ENCODE measurements at regions not wholly inside any gene's neighbourhood (a gene's known extent, or its start where the extent isn't known, plus 50 kb on each side); places are given as distances from the start of the nearest gene placed in this dataset.

GRCh38 chr1:178579095-178579494 is 66.2 kb downstream of the TEX35 start:
- peaks cover 34% of the 10 kb centered on the region for H3K79me2 ChIP-seq (ENCODE audit: control insufficient read depth, insufficient read depth, low read length)
- Mint-ChIP-seq H3K27ac (peak overlapping the region; percentile 95), H3K4me1 (peaks cover 94% of the 10 kb centered on the region), H3K4me3 (peak overlapping the region; percentile 83), H3K27me3 (no peaks in the 10 kb centered on the region), H3K9me3 (ENCODE audit: insufficient read depth) (no peaks in the 10 kb centered on the region)
- peak; percentile 63 for DNase-seq
- peaks cover 95 to 100% of the 10 kb centered on the region in 2 donors for H3K4me1 ChIP-seq (ENCODE audit: control insufficient read depth in 2 of 2, insufficient read depth in 2 of 2, low read length in 2 of 2)
- CTCF ChIA-PET, result interaction anchor here (1.1 to 7.4 kb wide), 13 partner anchors 11 to 424 kb away, joined by 3 to 64 read pairs (median 6); partner anchors contain the start of gene RALGPS2
- peak overlapping the region; percentile 79 for H3K4me2 ChIP-seq (replicated peaks; ENCODE audit: low read depth, low read length, poor library complexity, severe bottlenecking)
- H3K27ac ChIP-seq (ENCODE audit: low read length in 2 of 2), result peak overlapping the region; percentile 95 to 97
- no peaks in the 10 kb centered on the region for H3K27me3 ChIP-seq (replicated peaks in 1 of 4; ENCODE audit: control extremely low read depth in 1 of 4, control insufficient read depth in 3 of 4, insufficient read depth in 4 of 4, low read length in 3 of 4)
- no peaks in the 10 kb centered on the region for H3K36me3 ChIP-seq (replicated peaks in 1 of 2; ENCODE audit: control extremely low read depth in 1 of 2, control insufficient read depth in 1 of 2, extremely low read depth in 1 of 2, insufficient read depth in 2 of 2, low read length in 1 of 2)
- no peaks in the 10 kb centered on the region for H4K20me1 ChIP-seq (ENCODE audit: control insufficient read depth, insufficient read depth, low read length, poor library complexity, severe bottlenecking)
- peak overlapping the region in 4 of 5 experiments; percentile 16 to 44 (median 36) for H3K4me3 ChIP-seq (ENCODE audit: control extremely low read depth in 1 of 5, extremely low read depth in 1 of 5, insufficient read depth in 1 of 5, low read depth in 2 of 5, low read length in 4 of 5)
- no peak for TF ChIP-seq EZH2 (IDR thresholded peaks at IDR 0.05; ENCODE audit: borderline replicate concordance, insufficient read depth, low read depth, low read length, poor library complexity, severe bottlenecking)
- no peak for TF ChIP-seq CTCF (IDR thresholded peaks at IDR 0.05)
- POLR2A ChIA-PET, result interaction anchor here (0.6 to 4.6 kb wide), 12 partner anchors 8 to 151 kb away, joined by 3 to 62 read pairs (median 4); partner anchors contain the start of gene RALGPS2
- peak overlapping the region; percentile 44 for H3K9ac ChIP-seq (ENCODE audit: low read length)
- 34% methylated on average over 4 of the region's 4 CpGs for WGBS (ENCODE audit: insufficient coverage)
- peaks cover 0 to 4% (median 0%) of the 10 kb centered on the region in 3 donors for H3K9me3 ChIP-seq (ENCODE audit: control extremely low read depth in 1 of 3, control insufficient read depth in 2 of 3, insufficient read depth in 1 of 3, low read length in 2 of 3)
- no peak overlapping the region for H2AFZ ChIP-seq (ENCODE audit: insufficient read depth, low read depth, low read length, poor library complexity, severe bottlenecking)
- intact Hi-C loops (cut with micrococcal nuclease), result no loop called here
- ATAC-seq (ENCODE audit: low read depth), result peak; percentile 13

GRCh38 chr1:178579562-178579961 is 66.7 kb downstream of the TEX35 start:
- H3K27me3 Mint-ChIP-seq, result no peaks in the 10 kb centered on the region
- intact Hi-C loops (cut with micrococcal nuclease), result no loop called here
- H3K4me1 ChIP-seq (ENCODE audit: control insufficient read depth in 2 of 2, insufficient read depth in 2 of 2, low read length in 2 of 2), result peaks cover 95 to 100% of the 10 kb centered on the region in 2 donors
- peak overlapping the region; percentile 95 for H3K27ac Mint-ChIP-seq
- H3K4me1 Mint-ChIP-seq, result peaks cover 95% of the 10 kb centered on the region
- peaks cover 34% of the 10 kb centered on the region for H3K79me2 ChIP-seq (ENCODE audit: control insufficient read depth, insufficient read depth, low read length)
- H3K9ac ChIP-seq (ENCODE audit: low read length), result peak overlapping the region; percentile 44
- peak overlapping the region; percentile 83 for H3K4me3 Mint-ChIP-seq
- no peaks in the 10 kb centered on the region for H3K36me3 ChIP-seq (replicated peaks in 1 of 2; ENCODE audit: control extremely low read depth in 1 of 2, control insufficient read depth in 1 of 2, extremely low read depth in 1 of 2, insufficient read depth in 2 of 2, low read length in 1 of 2)
- H3K9me3 Mint-ChIP-seq (ENCODE audit: insufficient read depth), result no peaks in the 10 kb centered on the region
- H2AFZ ChIP-seq (ENCODE audit: insufficient read depth, low read depth, low read length, poor library complexity, severe bottlenecking), result no peak overlapping the region
- TF ChIP-seq CTCF (IDR thresholded peaks at IDR 0.05), result no peak
- TF ChIP-seq EZH2 (IDR thresholded peaks at IDR 0.05; ENCODE audit: borderline replicate concordance, insufficient read depth, low read depth, low read length, poor library complexity, severe bottlenecking), result no peak
- DNase-seq, result peak; percentile 78
- ChIA-PET CTCF (interaction anchor here (0.6 to 7.4 kb wide), 13 partner anchors 11 to 424 kb away, joined by 3 to 64 read pairs (median 6); partner anchors contain the start of gene RALGPS2), POLR2A (interaction anchor here (0.6 to 4.6 kb wide), 11 partner anchors 8 to 151 kb away, joined by 3 to 62 read pairs (median 4); partner anchors contain the start of gene RALGPS2)
- H3K4me2 ChIP-seq (replicated peaks; ENCODE audit: low read depth, low read length, poor library complexity, severe bottlenecking), result peak overlapping the region; percentile 79
- peak overlapping the region in 3 of 5 experiments; percentile 35 to 44 (median 36) for H3K4me3 ChIP-seq (ENCODE audit: control extremely low read depth in 1 of 5, extremely low read depth in 1 of 5, insufficient read depth in 1 of 5, low read depth in 2 of 5, low read length in 4 of 5)
- peaks cover 0 to 6% (median 0%) of the 10 kb centered on the region in 3 donors for H3K9me3 ChIP-seq (ENCODE audit: control extremely low read depth in 1 of 3, control insufficient read depth in 2 of 3, insufficient read depth in 1 of 3, low read length in 2 of 3)
- WGBS (ENCODE audit: insufficient coverage), result 0% methylated on average over 1 of the region's 6 CpGs
- ATAC-seq (ENCODE audit: low read depth), result peak; percentile 42
- peak overlapping the region; percentile 95 to 97 for H3K27ac ChIP-seq (ENCODE audit: low read length in 2 of 2)
- H3K27me3 ChIP-seq (replicated peaks in 1 of 4; ENCODE audit: control extremely low read depth in 1 of 4, control insufficient read depth in 3 of 4, insufficient read depth in 4 of 4, low read length in 3 of 4), result no peaks in the 10 kb centered on the region
- H4K20me1 ChIP-seq (ENCODE audit: control insufficient read depth, insufficient read depth, low read length, poor library complexity, severe bottlenecking), result no peaks in the 10 kb centered on the region
